Right atrium auricular region (tissue), 2 donors: ENCODE measurements at regions not wholly inside any gene's neighbourhood (a gene's known extent, or its start where the extent isn't known, plus 50 kb on each side); places are given as distances from the start of the nearest gene placed in this dataset.

Experiments used
- DNase-seq: peaks from one replicate; pipeline ENCODE4 v3.0.0-alpha.2; 2019; ENCODE audit warnings: low spot score
- H3K27ac ChIP-seq, 2 donors: fragments of 200-600 bp; sonication (generic); 1 replicate in 1 of 2; 2 replicates in 1 of 2; pipeline ENCODE4 v1.5.1; 2016 to 2019
- H3K27me3 ChIP-seq, 2 donors: fragments of 200-600 bp; sonication (generic); one replicate each; pipeline versions ENCODE4 v1.5.1 to v1.6.0; 2017 to 2019
- H3K36me3 ChIP-seq: fragments of 200-600 bp; sonication (generic); one replicate; pipeline ENCODE4 v1.5.1; 2016
- H3K4me1 ChIP-seq, 2 donors: fragments of 200-600 bp; sonication (generic); one replicate each; pipeline versions ENCODE4 v1.5.1 to v1.6.0; 2017 to 2019
- H3K4me3 ChIP-seq, 2 donors: fragments of 200-600 bp; sonication (generic); 1 replicate in 1 of 2; 2 replicates in 1 of 2; pipeline ENCODE4 v1.5.1; 2017 to 2019; ENCODE audit warnings: mild to moderate bottlenecking in 1 of 2, moderate library complexity in 1 of 2
- H3K9me3 ChIP-seq, 2 donors: fragments of 200-600 bp; sonication (generic); one replicate each; pipeline ENCODE4 v1.5.1; 2019
- TF ChIP-seq, protein P1 (sequence below), 2 donors: fragments of 200-600 bp; sonication (generic); IDR thresholded peaks; one replicate each; pipeline ENCODE4 v1.5.1; 2019; ENCODE audit warnings: antibody characterized with exemption in 2 of 2

DNA sequence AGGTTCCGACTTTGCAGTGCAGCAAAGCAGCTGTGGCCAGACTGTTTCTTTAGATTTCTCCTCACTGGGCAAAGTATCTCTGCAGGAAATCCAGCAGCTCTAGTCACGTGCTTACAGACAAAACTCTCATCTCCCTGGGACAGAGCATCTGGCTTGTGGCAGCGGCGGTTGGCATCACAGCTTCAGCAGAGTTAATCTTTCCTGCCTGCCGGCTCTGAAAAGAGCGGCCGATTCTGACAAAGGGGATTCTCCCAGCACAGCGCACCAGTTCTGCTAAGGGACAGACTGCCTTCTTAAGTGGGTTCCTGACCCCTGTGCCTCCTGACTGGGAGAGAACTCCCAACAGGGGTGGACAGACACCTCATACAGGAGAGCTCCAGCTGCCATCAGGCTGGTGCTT, 1357.3 kb upstream of the TENM4 start:
- no peaks in the 10 kb centered on the region for H3K4me1 ChIP-seq
- H3K9me3 ChIP-seq: peaks cover 0 to 9% of the 10 kb centered on the region in 2 donors

DNA sequence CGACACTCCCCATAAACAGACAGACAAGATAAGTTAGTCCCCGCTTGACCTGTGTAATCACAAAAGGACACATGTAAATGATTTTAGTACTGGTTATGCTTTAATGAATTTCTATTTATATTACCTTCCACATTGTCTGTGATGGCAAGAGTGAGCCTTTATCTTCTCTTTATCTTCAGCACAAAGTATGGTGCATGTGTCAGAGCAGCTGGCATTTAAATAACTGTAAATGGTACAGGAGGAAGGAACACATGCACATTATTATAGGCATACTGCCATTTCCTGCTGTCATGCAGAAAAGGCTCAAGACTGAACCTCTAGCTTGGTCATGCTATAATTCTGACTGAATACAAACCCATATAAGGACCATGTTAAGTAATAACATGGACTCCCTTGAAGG, 1342.7 kb upstream of the TENM4 start:
- DNase-seq: no peak
- no peaks in the 10 kb centered on the region for H3K27me3 ChIP-seq
- no peak overlapping the region for H3K4me3 ChIP-seq
- no peaks in the 10 kb centered on the region for H3K9me3 ChIP-seq
- H3K27ac ChIP-seq: no peak overlapping the region
- no peaks in the 10 kb centered on the region for H3K36me3 ChIP-seq
- TF ChIP-seq, protein P1, sequence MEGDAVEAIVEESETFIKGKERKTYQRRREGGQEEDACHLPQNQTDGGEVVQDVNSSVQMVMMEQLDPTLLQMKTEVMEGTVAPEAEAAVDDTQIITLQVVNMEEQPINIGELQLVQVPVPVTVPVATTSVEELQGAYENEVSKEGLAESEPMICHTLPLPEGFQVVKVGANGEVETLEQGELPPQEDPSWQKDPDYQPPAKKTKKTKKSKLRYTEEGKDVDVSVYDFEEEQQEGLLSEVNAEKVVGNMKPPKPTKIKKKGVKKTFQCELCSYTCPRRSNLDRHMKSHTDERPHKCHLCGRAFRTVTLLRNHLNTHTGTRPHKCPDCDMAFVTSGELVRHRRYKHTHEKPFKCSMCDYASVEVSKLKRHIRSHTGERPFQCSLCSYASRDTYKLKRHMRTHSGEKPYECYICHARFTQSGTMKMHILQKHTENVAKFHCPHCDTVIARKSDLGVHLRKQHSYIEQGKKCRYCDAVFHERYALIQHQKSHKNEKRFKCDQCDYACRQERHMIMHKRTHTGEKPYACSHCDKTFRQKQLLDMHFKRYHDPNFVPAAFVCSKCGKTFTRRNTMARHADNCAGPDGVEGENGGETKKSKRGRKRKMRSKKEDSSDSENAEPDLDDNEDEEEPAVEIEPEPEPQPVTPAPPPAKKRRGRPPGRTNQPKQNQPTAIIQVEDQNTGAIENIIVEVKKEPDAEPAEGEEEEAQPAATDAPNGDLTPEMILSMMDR (IDR thresholded peaks at IDR 0.05): no peak
- no peaks in the 10 kb centered on the region for H3K4me1 ChIP-seq

More for the DNA sequence above, 1357.3 kb upstream of the TENM4 start:
- Histone ChIP-seq H3K36me3 (no peaks in the 10 kb centered on the region), H3K27me3 (no peaks in the 10 kb centered on the region), H3K4me3 (no peak overlapping the region), H3K27ac (no peak overlapping the region)
- no peak for DNase-seq
- TF ChIP-seq, protein P1 (IDR thresholded peaks at IDR 0.05): no peak

DNA sequence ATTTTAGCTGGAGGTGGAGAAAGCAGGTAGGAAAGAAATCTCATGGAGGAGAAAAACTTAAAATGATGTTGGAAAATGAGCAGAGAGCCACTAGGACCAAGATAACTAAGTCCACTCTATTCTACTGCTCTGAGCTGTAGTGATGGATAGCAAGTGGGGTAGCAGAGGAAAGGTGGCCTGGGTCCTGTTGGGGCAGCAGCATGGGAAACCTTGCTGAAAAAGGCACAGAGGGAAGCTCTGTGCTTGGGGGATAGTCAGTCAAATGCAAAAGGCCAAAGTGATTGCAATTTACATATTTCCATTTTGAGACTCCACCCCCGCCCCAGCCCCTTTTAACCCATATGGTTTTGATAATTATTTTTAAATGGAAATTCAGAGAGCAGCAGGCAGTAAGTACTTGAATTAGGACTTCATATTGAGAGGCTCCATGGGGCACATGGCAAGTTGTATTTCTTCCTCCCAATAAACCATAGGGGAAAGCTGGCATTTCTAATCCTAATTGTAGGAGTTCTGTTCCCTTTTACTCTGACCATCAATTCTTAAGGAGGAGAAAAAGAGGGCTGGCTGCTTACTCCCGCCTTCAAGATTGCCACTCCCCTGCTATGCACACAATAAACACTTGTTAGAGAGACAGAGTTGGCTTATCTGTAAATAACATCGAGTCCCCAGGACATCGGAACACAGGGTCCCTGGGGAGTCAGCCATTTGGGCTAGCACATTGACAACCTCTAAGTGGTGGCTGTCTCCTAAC, 1341.5 kb upstream of the TENM4 start:
- TF ChIP-seq, protein P1 (IDR thresholded peaks at IDR 0.05): no peak
- H3K27ac ChIP-seq: no peak overlapping the region

DNA sequence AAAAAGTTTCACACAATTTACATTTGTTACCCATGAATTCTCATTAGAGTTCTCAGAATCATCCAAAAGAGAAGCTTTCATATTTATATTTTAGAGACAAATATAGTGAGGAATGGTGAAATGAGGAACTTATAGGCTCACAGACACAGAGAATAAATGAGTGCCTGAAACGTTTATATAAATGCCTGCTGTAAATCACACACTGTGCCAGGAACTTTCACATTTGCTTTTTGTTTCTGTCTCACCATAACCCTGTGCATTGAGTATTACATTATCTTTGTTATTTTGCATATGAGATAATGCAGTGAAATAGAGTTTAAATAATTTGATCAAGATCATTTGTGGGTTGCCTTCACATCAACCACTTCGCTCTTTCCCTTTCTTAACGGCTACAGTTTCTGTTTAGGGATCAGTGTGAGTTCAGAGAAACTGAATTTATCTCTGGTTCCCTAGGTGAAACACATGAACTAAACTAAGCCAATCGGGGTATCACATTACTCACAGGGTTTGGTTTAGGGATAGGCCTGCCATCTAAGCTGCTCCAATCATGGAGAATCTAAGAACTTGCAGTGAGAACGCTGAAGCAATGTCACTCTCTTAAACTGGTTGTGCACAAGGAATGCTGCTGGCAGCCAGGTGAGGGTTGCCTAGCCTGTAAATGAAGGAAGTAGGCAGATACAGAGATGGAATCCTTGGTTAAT, 1339.2 kb upstream of the TENM4 start:
- TF ChIP-seq, protein P1 (IDR thresholded peaks at IDR 0.05): no peak
- no peaks in the 10 kb centered on the region for H3K9me3 ChIP-seq
- H3K27me3 ChIP-seq: no peaks in the 10 kb centered on the region
- H3K36me3 ChIP-seq: no peaks in the 10 kb centered on the region
- no peak for DNase-seq
- H3K27ac ChIP-seq: no peak overlapping the region
- no peaks in the 10 kb centered on the region for H3K4me1 ChIP-seq
- no peak overlapping the region for H3K4me3 ChIP-seq

More for the DNA sequence above, 1341.5 kb upstream of the TENM4 start:
- DNase-seq: no peak
- Histone ChIP-seq H3K4me1 (no peaks in the 10 kb centered on the region), H3K4me3 (no peak overlapping the region), H3K27me3 (no peaks in the 10 kb centered on the region), H3K9me3 (no peaks in the 10 kb centered on the region), H3K36me3 (no peaks in the 10 kb centered on the region)

DNA sequence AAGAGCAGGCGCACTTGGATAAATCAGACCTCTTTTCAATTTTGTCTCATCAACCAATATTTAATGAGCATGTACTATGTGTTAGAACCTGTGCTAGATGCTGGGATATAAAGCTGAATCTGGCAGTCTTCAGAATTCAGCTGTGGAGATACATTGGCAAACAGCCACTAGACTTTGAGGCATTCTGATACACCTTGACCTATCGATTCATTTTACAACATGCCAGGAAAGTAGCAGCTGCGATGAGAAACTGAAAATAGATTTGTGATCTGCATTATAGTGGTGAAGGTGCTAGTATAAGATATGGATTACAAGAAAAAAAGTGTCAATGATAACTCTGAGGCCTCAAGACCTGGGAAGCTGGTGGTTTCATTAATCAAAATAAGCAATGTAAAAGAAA, 1338.1 kb upstream of the TENM4 start:
- TF ChIP-seq, protein P1 (IDR thresholded peaks at IDR 0.05): no peak
- Histone ChIP-seq H3K36me3 (no peaks in the 10 kb centered on the region), H3K27ac (no peak overlapping the region), H3K9me3 (no peaks in the 10 kb centered on the region), H3K27me3 (no peaks in the 10 kb centered on the region), H3K4me3 (no peak overlapping the region), H3K4me1 (no peaks in the 10 kb centered on the region)
- DNase-seq: no peak
